HG03432 (cell line): ENCODE measurements at regions not wholly inside any gene's neighbourhood (a gene's known extent, or its start where the extent isn't known, plus 50 kb on each side); places are given as distances from the start of the nearest gene placed in this dataset.

ENCODE experiments used
- ATAC-seq: cut with Tn5 transposase; IDR thresholded peaks from one replicate; pipeline ENCODE4 v1.9.1; 2021; ENCODE audit warnings: mild to moderate bottlenecking, moderate library complexity; ENCODE audit not compliant: unreplicated experiment

GRCh38 chr21:22855581-22855980, 1857.4 kb downstream of the NCAM2 start:
- no peak for ATAC-seq

DNA sequence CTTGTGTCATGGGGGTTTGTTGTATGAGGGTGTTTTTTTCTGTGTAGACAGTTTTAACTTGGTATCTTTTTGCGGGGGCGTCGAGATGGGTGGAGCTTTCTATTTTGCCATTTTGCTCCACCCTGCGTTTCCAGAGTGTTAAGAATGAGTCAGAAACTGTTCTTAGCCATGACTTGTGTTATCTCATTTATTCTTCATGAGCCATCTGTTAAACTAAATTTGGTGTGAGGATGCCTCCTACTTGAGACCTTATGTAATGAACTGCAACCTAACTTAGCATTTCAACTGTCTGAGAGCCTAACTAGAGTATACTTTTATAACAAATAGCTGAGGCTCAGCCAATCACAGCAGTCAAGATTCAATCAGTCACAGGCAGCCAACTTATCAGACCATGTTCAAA, 1873.5 kb downstream of the NCAM2 start:
- ATAC-seq: no peak

- ATAC-seq: no peak
These were observed 1882.4 kb downstream of the NCAM2 start for GRCh38 chr21:22880573-22880972.

DNA sequence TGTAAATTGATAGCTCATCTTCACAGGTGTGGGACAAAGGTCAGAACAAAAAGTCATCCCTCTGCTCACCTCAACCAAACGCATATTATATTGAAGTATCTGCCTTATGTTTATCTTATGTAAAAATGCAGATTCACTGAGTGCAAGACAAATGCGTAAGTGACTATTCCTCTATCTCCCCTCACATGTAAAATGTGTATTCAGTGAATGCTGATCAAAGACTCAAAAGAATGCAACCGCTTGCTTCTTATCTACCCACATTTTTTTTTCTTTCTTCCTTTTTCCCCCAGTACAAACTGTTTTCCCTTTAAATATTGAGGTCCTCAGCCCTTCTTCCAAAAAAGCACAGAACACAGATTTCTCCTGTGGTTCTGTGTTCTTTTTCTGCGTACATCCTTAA, 1882.9 kb downstream of the NCAM2 start:
- no peak for ATAC-seq

GRCh38 chr21:22885079-22885478, 1886.9 kb downstream of the NCAM2 start:
- no peak for ATAC-seq

- ATAC-seq: no peak
These were observed 1887.4 kb downstream of the NCAM2 start for GRCh38 chr21:22885614-22886013.

DNA sequence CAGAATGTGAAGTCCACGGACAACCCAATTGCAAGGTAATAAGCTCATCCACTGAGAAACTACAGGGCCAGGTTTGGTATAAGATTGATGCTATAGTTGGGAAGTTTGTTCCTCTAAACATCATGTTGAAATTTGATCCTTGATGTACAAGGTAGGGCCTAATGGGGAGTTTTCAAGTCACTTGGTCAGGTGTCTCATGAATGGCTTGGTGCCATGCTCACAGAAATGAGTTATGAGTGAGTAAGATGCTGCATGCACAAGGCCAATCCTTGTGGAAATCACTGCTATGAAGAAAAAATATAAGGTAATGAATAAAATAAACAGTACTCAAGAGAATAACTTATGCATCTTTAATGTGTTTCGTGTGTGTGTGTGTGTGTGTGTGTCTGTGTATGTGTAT, 1891.2 kb downstream of the NCAM2 start:
- ATAC-seq: no peak

- no peak for ATAC-seq
These were observed 1892.4 kb downstream of the NCAM2 start for GRCh38 chr21:22890656-22891055.

GRCh38 chr21:22892028-22892427, 1893.8 kb downstream of the NCAM2 start:
- no peak for ATAC-seq

- no peak for ATAC-seq
These were observed 1894.5 kb downstream of the NCAM2 start for GRCh38 chr21:22892740-22893139.

- ATAC-seq: no peak
These were observed 1899.9 kb downstream of the NCAM2 start for GRCh38 chr21:22898051-22898665.

DNA sequence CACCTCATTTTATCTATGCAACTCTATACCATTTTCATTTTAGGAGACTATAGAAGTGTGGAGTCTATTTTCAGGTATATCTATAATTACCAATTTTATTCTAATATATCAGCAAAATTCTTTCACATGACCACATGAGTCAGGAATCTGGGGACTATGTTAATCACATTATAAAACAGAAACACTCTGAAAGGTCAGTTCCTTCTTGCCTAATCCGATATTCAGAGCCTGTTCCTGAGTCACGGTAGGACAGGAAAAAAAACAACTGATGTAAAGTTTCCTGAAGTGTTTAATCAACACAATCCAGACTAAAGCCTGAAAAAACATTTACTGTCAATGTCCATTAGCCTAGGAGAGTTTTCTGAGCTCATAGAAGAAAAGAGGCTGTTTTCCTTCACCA, 1902.3 kb downstream of the NCAM2 start:
- no peak for ATAC-seq

- no peak for ATAC-seq
These were observed 1905.6 kb downstream of the NCAM2 start for GRCh38 chr21:22903851-22904250.

- ATAC-seq: no peak
These were observed 1906.2 kb downstream of the NCAM2 start for GRCh38 chr21:22904385-22904784.

- peak; percentile 69 for ATAC-seq
These were observed 1926.8 kb downstream of the NCAM2 start for GRCh38 chr21:22925032-22925431.

GRCh38 chr21:22927469-22927868, 1929.3 kb downstream of the NCAM2 start:
- ATAC-seq: no peak

GRCh38 chr21:22941779-22942490, 1943.7 kb downstream of the NCAM2 start:
- no peak for ATAC-seq

GRCh38 chr21:22955559-22955958, 1957.3 kb downstream of the NCAM2 start:
- ATAC-seq: no peak

DNA sequence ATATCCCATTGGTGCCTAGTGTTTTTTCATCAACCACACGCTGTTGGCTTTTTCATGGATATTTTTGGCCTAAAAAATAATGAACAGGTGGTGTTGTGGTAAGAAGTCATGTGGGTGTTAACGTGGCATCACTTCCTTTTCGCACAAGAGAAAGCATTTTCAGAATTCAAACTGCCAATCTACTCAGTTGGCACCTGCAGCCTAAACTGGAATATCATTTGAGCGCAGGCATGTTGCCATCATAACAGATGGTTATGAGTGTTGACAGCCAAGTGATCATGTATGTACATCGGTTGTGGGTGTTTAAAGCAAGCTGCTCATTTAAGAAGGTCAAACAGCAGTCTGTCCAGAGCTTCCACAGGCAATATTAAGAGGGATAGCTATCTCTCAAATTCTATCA, 1963.0 kb downstream of the NCAM2 start:
- no peak for ATAC-seq

- no peak for ATAC-seq
These were observed 1967.4 kb downstream of the NCAM2 start for GRCh38 chr21:22965455-22966135.

- ATAC-seq: no peak
These were observed 1983.6 kb downstream of the NCAM2 start for GRCh38 chr21:22981819-22982218.

DNA sequence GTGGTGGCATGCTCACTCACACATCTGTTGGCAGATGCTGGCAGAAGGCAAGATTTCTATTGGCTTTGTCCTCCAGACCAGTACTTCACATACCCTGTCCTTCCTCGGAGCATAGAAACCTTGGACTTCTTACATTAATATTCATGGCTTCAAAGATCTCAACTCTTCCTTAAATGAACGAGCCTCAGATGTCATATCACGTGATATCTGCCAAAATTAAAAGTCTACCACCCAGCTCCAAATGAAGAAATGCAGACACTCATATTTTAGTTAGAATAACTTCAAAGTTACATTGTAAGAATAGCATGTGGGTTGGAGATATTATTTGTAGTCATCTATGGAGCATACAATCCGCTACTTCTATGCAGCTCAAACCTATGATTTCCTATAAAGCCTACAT, 1994.9 kb downstream of the NCAM2 start:
- no peak for ATAC-seq
